C4-2B (cell line): ENCODE measurements at regions not wholly inside any gene's neighbourhood (a gene's known extent, or its start where the extent isn't known, plus 50 kb on each side); places are given as distances from the start of the nearest gene placed in this dataset.

ENCODE experiments used
- H3K27ac ChIP-seq: fragments of 450-650 bp; 2 replicates; pipeline ENCODE4 v1.5.1; 2017
- ZFX ChIP-seq: fragments of 450-650 bp; IDR thresholded peaks from 2 replicates; pipeline ENCODE4 v1.6.1; 2017
- TF ChIP-seq, protein P1 (sequence below): fragments of 450-650 bp; conservative IDR thresholded peaks from 2 replicates; pipeline ENCODE4 v1.5.1; 2017; ENCODE audit warnings: mild to moderate bottlenecking

DNA sequence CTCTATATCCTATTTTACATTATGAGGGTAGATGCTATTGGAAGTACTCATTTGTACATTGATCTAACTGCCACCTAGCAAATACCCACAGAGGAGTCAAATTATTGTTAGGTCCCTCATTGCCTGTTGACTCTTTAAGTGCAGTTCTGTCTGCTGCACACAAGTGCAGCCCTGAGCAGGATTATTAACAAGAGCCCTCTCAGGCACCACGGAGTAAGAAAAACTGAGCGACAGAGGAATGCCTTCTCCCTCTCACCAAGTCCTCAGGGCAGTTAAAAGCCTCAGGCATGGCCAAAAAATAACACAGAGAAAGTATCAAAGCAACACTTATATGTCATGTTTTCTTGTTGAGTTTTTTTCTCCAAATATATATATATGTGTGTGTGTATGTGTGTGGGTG, 340.0 kb upstream of the NRG3 start:
- no peak for TF ChIP-seq ZFX
- TF ChIP-seq, protein P1, sequence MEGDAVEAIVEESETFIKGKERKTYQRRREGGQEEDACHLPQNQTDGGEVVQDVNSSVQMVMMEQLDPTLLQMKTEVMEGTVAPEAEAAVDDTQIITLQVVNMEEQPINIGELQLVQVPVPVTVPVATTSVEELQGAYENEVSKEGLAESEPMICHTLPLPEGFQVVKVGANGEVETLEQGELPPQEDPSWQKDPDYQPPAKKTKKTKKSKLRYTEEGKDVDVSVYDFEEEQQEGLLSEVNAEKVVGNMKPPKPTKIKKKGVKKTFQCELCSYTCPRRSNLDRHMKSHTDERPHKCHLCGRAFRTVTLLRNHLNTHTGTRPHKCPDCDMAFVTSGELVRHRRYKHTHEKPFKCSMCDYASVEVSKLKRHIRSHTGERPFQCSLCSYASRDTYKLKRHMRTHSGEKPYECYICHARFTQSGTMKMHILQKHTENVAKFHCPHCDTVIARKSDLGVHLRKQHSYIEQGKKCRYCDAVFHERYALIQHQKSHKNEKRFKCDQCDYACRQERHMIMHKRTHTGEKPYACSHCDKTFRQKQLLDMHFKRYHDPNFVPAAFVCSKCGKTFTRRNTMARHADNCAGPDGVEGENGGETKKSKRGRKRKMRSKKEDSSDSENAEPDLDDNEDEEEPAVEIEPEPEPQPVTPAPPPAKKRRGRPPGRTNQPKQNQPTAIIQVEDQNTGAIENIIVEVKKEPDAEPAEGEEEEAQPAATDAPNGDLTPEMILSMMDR = no peak
- no peak overlapping the region for H3K27ac ChIP-seq

DNA sequence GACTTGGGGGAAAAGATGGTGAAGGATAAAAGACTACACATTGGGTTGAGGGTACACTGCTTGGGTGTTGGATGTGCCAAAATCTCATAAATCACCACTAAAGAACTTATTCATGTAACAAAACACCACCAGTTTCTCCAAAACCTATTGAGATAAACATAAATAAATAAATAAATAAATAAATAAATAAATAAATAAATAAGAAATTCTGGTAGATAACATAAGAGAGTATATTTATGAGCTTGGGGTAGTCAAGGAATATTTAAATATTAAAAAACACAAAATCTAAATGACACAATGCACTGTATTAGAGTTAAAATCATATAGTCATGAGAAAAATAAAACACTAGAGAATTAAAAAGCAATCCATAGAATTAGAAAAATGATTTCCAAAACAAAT, 333.5 kb upstream of the NRG3 start:
- no peak overlapping the region for H3K27ac ChIP-seq
- no peak for TF ChIP-seq ZFX
- TF ChIP-seq, protein P1 = no peak

DNA sequence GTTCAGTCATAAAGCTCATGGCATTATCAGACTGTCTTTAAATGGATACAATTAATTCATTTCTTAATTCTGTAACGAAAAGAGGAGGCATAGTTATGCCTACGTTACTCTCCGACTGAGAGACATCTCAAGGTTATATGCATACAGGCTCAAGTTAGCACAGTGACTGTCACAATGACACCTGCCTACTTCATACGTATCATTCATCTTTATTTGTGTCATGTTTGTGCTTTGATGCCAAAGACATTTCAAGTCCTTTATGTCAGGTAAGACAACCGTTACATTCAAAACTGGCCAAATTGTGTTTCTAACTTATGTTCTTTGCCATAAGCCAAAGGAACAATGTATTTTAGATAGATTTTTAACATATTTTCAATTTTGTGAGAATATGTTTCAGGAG, 328.8 kb upstream of the NRG3 start:
- no peak for TF ChIP-seq ZFX
- TF ChIP-seq, protein P1 = no peak

DNA sequence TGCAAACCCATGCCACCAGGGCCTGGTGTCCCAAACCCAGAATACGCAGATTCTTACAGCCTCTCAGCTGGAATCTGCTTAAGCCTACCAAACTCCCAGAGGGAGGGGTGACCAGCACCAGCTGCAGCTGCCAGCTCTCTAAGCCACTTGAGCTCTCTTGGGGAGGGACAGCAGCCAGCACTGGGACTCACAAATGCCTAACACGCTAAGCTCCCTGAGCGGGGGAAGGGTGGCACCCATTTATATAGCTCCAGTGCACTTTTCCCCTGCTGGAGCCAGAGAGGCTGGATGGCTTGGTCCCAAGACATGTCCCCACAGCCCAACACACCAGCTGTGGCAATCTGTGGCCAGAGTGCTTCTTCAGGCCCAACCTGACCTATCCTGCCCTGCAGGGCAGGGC, 326.8 kb upstream of the NRG3 start:
- H3K27ac ChIP-seq = no peak overlapping the region

More for the DNA sequence above, 328.8 kb upstream of the NRG3 start:
- no peak overlapping the region for H3K27ac ChIP-seq

DNA sequence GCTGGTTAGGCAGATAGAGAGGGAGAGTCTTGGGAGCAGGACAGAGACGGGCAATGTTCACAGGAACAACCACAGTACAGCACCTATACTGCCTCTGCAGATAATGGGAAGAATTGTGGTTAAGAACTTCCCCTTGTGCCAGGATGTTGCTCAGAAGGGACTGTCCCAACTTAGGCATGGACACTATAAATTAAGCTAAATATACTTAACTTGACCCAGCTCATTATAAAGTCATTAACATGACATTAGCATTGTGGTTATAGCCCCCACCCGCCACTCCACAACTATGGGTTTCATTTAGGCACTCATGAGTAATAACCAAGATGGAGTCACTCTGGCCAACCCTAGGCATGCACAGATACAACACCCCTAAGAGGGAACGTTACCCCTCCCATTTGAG, 310.9 kb upstream of the NRG3 start:
- TF ChIP-seq ZFX = no peak

More for the DNA sequence above, 326.8 kb upstream of the NRG3 start:
- TF ChIP-seq ZFX = no peak
- TF ChIP-seq, protein P1 = no peak

DNA sequence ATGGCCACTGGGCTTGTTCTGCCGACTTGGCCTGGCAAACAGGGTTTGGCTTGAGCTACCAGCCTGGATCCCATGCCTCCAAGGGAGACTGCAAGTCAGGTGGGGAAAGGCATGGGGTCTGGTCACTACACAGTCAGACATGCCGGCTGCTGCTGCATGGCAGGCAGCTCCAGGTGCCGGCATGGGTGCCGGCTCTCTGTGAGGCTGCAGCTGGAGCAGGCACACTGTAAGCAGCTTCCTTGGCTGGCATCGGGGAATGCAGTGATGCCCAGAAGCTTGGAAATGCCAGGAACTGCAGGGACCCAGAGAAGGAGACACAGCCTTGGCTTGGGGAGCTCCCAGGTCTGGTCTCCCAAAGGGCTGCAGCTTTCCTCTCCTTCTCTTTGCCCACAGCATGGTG, 305.5 kb upstream of the NRG3 start:
- TF ChIP-seq ZFX = no peak
- TF ChIP-seq, protein P1 = no peak
- no peak overlapping the region for H3K27ac ChIP-seq

More for the DNA sequence above, 310.9 kb upstream of the NRG3 start:
- no peak overlapping the region for H3K27ac ChIP-seq

DNA sequence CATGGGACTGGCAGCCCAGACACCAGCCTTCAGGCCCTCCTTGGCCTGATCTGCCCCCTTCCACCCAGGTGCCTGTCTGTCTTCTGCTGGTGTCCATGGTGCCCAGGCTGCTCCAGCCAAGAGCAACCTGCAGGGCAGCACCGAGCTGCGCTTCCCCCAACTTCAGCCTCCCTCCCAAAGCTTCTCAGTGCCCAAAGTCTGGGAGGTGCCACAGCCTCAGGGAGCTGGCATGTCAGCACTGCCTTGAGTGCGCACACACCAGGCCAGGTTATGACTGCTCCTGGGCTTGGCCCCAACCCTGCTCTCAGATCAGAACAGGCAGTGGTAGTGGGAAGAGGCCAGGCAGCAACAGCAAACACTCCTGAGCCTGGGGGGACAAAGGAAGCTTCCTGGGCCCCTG, 304.6 kb upstream of the NRG3 start:
- TF ChIP-seq, protein P1 = no peak
- no peak for TF ChIP-seq ZFX
- no peak overlapping the region for H3K27ac ChIP-seq

DNA sequence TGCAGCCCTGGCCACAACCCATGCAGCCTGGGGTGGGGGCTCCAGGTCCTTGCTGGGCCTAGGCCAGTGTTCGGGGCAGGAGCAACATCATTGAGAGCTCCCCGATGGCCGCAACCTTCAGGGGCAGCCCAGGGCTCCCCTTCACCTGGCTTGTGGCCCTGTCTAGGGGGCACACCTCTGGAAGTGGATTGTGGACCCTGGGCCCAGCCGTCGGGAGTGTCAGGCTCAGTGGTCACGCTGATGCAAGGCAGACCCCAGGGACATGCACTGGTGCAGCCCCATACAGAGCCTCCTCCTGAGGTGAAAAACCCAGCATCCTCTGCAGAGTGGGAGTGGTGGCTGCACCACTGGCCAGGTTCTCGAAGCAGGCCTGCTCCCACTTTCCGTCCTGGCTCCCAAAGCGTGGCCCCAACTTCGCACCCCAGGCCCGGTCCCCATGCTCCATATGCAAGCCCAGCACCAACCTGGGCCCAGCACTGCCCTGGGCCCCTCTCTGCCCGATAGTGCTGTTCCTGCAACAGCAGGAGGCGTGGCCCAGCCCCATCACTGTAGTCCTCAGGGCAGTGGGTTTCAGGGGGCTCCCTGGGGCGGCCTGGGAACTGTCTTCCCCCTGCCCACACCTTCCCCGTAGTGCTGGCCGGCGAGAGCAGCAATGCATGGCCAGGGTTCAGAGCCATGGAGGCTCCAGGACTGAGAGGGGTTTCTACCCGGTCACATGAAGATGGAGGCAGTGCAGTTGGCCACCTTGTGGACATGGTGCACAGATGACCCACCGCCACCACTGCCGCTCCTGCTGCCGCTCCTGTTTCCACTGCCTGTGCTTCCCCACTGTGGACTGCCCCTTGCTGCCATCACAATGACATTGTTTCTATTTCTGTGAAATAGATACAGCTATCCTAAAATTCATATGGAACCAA, 303.9 kb upstream of the NRG3 start:
- no peak overlapping the region for H3K27ac ChIP-seq
- TF ChIP-seq ZFX = no peak
- TF ChIP-seq, protein P1 = no peak
